Progenitor cell of endocrine pancreas (in vitro differentiated cells): ENCODE measurements at regions not wholly inside any gene's neighbourhood (a gene's known extent, or its start where the extent isn't known, plus 50 kb on each side); places are given as distances from the start of the nearest gene placed in this dataset.

ENCODE experiments used
- DNase-seq: peaks from one replicate; pipeline ENCODE4 v3.0.0; 2021; ENCODE audit warnings: low spot score; ENCODE audit not compliant: unreplicated experiment
- H3K27ac Mint-ChIP-seq: 2 replicates; pipeline ENCODE4 v1.8.0; 2021; ENCODE audit warnings: mild to moderate bottlenecking, moderate library complexity, mixed read lengths
- H3K27me3 Mint-ChIP-seq: 2 replicates; pipeline ENCODE4 v1.8.0; 2021; ENCODE audit warnings: mixed read lengths
- H3K36me3 Mint-ChIP-seq: 2 replicates; pipeline ENCODE4 v1.8.0; 2022; ENCODE audit warnings: mixed read lengths; ENCODE audit not compliant: insufficient read depth
- H3K4me1 Mint-ChIP-seq: 2 replicates; pipeline ENCODE4 v1.8.0; 2021; ENCODE audit warnings: low read depth, mixed read lengths
- H3K4me3 Mint-ChIP-seq: 2 replicates; pipeline ENCODE4 v1.8.0; 2021; ENCODE audit warnings: low read depth, mild to moderate bottlenecking, moderate library complexity, mixed read lengths
- H3K9me3 Mint-ChIP-seq: 2 replicates; pipeline ENCODE4 v1.8.0; 2021; ENCODE audit warnings: low read depth, mixed read lengths
- TF ChIP-seq, protein P1 (sequence below): fragments of 200-600 bp; sonication (generic); IDR thresholded peaks from one replicate; pipeline ENCODE4 v1.5.0; 2021; ENCODE audit warnings: antibody characterized with exemption, mild to moderate bottlenecking; ENCODE audit not compliant: unreplicated experiment

DNA sequence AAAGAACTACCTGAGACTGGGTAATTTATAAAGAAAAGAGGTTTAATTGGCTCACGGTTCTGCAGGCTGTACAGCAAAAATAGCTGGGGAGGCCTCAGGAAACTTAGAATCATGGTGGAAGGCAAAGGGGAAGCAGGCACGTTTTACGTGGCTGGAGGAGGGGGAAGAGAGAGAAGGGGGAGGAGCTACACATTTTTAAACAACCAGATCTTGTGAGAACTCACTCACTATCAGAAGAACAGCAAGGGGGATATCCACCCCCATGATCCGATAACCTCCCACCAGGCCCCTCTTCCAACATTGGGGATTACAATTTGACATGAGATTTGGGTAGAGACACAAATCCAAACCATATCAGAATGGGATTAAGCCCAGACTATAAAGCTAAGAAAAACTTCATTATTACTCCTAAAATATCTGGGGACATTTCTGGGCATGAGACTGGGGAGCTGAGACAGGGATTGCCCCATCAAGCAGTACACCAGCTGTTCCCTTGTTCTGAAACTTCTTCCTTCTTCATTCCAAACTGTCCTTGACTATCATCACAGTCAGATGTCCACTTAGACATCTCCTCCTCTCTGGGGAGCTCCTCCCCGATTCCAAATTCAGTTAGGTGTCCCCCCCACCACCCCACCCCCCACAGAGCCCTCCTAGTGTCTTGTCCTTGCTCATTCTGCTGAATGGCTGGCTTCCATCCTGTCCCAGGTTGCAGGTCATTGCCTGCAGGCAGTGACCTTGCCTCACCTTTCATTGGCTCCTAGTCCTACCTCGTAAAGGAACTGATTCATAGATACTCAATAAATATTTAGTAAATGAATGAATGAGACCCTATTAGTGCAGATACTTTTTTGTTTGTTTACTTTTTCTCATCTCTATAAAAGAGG is 132.6 kb downstream of the EVX1 start:
- no peak overlapping the region for H3K4me3 Mint-ChIP-seq
- TF ChIP-seq, protein P1, sequence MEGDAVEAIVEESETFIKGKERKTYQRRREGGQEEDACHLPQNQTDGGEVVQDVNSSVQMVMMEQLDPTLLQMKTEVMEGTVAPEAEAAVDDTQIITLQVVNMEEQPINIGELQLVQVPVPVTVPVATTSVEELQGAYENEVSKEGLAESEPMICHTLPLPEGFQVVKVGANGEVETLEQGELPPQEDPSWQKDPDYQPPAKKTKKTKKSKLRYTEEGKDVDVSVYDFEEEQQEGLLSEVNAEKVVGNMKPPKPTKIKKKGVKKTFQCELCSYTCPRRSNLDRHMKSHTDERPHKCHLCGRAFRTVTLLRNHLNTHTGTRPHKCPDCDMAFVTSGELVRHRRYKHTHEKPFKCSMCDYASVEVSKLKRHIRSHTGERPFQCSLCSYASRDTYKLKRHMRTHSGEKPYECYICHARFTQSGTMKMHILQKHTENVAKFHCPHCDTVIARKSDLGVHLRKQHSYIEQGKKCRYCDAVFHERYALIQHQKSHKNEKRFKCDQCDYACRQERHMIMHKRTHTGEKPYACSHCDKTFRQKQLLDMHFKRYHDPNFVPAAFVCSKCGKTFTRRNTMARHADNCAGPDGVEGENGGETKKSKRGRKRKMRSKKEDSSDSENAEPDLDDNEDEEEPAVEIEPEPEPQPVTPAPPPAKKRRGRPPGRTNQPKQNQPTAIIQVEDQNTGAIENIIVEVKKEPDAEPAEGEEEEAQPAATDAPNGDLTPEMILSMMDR = no peak
- H3K27ac Mint-ChIP-seq = no peak overlapping the region
- no peak for DNase-seq
- peaks cover 8% of the 10 kb centered on the region for H3K4me1 Mint-ChIP-seq
- no peaks in the 10 kb centered on the region for H3K9me3 Mint-ChIP-seq
- no peaks in the 10 kb centered on the region for H3K36me3 Mint-ChIP-seq
- H3K27me3 Mint-ChIP-seq = peaks cover 11% of the 10 kb centered on the region

DNA sequence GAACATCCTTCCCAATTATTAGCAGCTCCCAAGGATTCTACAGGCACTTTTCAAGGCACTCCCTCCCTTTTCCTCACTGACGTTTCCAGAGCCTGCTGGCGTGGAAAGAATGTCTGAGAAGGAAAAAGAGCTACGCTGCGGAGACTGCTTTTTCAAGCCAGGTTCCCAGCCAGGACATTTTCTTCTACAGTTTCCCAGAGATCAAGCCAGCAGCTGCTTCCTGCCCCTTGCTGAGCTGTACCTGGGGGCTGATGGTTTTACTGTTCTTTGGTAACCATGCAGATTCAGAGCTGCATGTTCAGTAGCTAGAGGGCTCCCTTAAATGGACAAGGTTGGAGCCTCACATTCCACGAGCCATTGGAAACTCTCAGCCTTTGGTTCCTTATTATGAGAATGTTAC is 133.4 kb downstream of the EVX1 start:
- TF ChIP-seq, protein P1 = no peak
- H3K9me3 Mint-ChIP-seq = no peaks in the 10 kb centered on the region
- peaks cover 8% of the 10 kb centered on the region for H3K4me1 Mint-ChIP-seq
- no peak overlapping the region for H3K4me3 Mint-ChIP-seq
- no peak for DNase-seq
- H3K27me3 Mint-ChIP-seq = peaks cover 11% of the 10 kb centered on the region
- no peak overlapping the region for H3K27ac Mint-ChIP-seq
- H3K36me3 Mint-ChIP-seq = no peaks in the 10 kb centered on the region

DNA sequence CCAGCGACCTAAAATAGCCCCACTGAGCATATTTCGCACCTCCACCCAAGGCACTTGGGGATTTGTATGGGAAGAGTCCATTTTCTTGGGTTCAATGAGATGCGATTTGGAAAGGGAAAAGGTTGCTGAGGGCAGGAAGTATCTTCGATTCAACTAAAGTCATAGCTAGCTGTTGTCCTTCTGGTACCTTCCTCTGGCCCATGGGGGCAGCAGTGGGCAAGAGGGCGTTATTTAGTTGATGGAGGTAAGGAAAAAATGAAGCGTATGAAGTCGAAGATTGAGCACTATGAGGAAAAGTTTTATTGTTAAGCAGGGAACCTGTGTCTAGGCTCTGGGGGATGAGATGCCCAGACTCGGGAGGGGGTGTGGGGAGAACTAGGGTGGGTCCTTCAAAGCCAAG is 135.4 kb downstream of the EVX1 start:
- Mint-ChIP-seq H3K9me3 (no peaks in the 10 kb centered on the region), H3K4me3 (no peak overlapping the region), H3K27me3 (peaks cover 11% of the 10 kb centered on the region), H3K36me3 (no peaks in the 10 kb centered on the region), H3K27ac (no peak overlapping the region), H3K4me1 (peaks cover 7% of the 10 kb centered on the region)
- TF ChIP-seq, protein P1 = no peak
- DNase-seq = no peak

DNA sequence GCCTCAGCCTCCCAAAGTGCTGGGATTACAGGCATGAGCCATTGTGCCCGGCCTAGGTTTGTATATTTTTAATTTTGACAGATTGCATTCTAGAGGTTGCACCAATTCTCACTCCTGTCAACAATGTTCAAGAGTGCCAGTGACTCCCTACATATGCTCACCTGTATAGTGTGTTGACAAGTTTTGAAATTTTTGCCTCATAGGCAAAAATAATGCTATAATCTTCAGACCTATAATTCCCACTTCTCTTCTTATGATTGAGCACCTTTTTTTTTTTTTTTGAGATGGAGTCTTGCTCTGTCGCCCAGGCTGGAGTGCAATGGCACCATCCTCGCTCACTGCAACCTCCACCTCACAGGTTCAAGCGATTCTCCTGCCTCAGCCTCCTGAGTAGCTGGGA is 139.7 kb downstream of the EVX1 start:
- no peaks in the 10 kb centered on the region for H3K27me3 Mint-ChIP-seq
- TF ChIP-seq, protein P1 = no peak
- no peak overlapping the region for H3K27ac Mint-ChIP-seq
- no peaks in the 10 kb centered on the region for H3K36me3 Mint-ChIP-seq
- DNase-seq = no peak
- no peaks in the 10 kb centered on the region for H3K9me3 Mint-ChIP-seq
- H3K4me1 Mint-ChIP-seq = no peaks in the 10 kb centered on the region
- H3K4me3 Mint-ChIP-seq = no peak overlapping the region

DNA sequence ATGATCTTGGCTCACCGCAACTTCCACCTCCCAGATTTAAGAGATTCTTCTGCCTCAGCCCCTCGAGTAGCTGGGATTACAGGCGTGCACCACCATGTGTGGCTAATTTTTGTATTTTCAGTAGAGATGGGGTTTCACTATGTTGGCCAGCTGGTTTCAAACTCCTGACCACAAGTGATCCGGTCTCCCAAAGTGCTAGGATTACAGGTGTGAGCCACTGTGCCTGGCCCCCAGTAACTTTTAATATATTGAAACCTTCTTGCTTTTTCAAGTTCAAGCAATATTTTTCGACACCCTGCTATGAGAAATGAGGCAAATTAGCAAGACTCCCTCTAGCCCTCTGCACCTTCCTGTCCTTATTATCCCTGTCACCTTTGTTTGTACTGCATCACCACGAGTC is 144.0 kb downstream of the EVX1 start:
- no peak overlapping the region for H3K27ac Mint-ChIP-seq
- no peak overlapping the region for H3K4me3 Mint-ChIP-seq
- DNase-seq = no peak
- no peaks in the 10 kb centered on the region for H3K36me3 Mint-ChIP-seq
- TF ChIP-seq, protein P1 = no peak
- H3K4me1 Mint-ChIP-seq = peaks cover 3% of the 10 kb centered on the region
- H3K27me3 Mint-ChIP-seq = peaks cover 2% of the 10 kb centered on the region
- no peaks in the 10 kb centered on the region for H3K9me3 Mint-ChIP-seq
